Neutrophil (primary cell): ENCODE measurements at regions not wholly inside any gene's neighbourhood (a gene's known extent, or its start where the extent isn't known, plus 50 kb on each side); places are given as distances from the start of the nearest gene placed in this dataset.

ENCODE experiments used
- H3K27ac ChIP-seq: fragments of 200-600 bp; sonication (generic); 2 replicates; pipeline ENCODE4 v1.5.1; 2016; ENCODE audit warnings: mild to moderate bottlenecking, moderate library complexity
- H3K27me3 ChIP-seq: fragments of 200-600 bp; sonication (generic); 2 replicates; pipeline ENCODE4 v1.6.0; 2016; ENCODE audit warnings: mild to moderate bottlenecking
- H3K36me3 ChIP-seq: fragments of 200-600 bp; sonication (generic); 2 replicates; pipeline ENCODE4 v1.5.1; 2017
- H3K4me1 ChIP-seq, 2 experiments: fragments of 200-600 bp in 1 of 2; sonication (generic) in 1 of 2; 1 replicate in 1 of 2; 2 replicates in 1 of 2; pipeline versions ENCODE4 v1.5.1 to v1.6.1; 2013 to 2016; ENCODE audit warnings: low read depth in 1 of 2, low read length in 1 of 2, mild to moderate bottlenecking in 1 of 2, moderate library complexity in 1 of 2; ENCODE audit not compliant: control insufficient read depth in 1 of 2, insufficient read depth in 1 of 2
- H3K4me3 ChIP-seq, 2 experiments: fragments of 200-600 bp in 1 of 2; sonication (generic) in 1 of 2; 1 replicate in 1 of 2; 2 replicates in 1 of 2; pipeline ENCODE4 v1.5.1; 2013 to 2016; ENCODE audit warnings: low read depth in 1 of 2, low read length in 1 of 2, mild to moderate bottlenecking in 1 of 2, moderate library complexity in 1 of 2
- H3K9me3 ChIP-seq: fragments of 200-600 bp; sonication (generic); 2 replicates; pipeline ENCODE4 v1.5.1; 2016
- CTCF ChIP-seq: fragments of 200-600 bp; sonication (generic); IDR thresholded peaks from 2 replicates; pipeline ENCODE4 v1.5.1; 2016; ENCODE audit warnings: antibody characterized with exemption

- Histone ChIP-seq H3K27me3 (peaks cover 71% of the 10 kb centered on the region), H3K9me3 (no peaks in the 10 kb centered on the region), H3K4me3 (no peak overlapping the region), H3K4me1 (no peaks in the 10 kb centered on the region), H3K27ac (no peak overlapping the region), H3K36me3 (no peaks in the 10 kb centered on the region)
- no peak for TF ChIP-seq CTCF
These were observed 68.2 kb upstream of the NECTIN1 start for GRCh38 chr11:119797123-119797611.

- Histone ChIP-seq H3K4me3 (no peak overlapping the region), H3K27ac (no peak overlapping the region), H3K4me1 (no peaks in the 10 kb centered on the region), H3K36me3 (no peaks in the 10 kb centered on the region), H3K27me3 (peaks cover 75% of the 10 kb centered on the region), H3K9me3 (no peaks in the 10 kb centered on the region)
- TF ChIP-seq CTCF = no peak
These were observed 67.5 kb upstream of the NECTIN1 start for GRCh38 chr11:119796363-119797060.

- no peak for TF ChIP-seq CTCF
- H3K9me3 ChIP-seq = no peaks in the 10 kb centered on the region
- peaks cover 76% of the 10 kb centered on the region for H3K27me3 ChIP-seq
- no peaks in the 10 kb centered on the region for H3K4me1 ChIP-seq
- no peak overlapping the region for H3K4me3 ChIP-seq
- no peaks in the 10 kb centered on the region for H3K36me3 ChIP-seq
- H3K27ac ChIP-seq = no peak overlapping the region
These were observed 66.7 kb upstream of the NECTIN1 start for GRCh38 chr11:119795690-119796089.

GRCh38 chr11:119795231-119795630 is 66.2 kb upstream of the NECTIN1 start:
- Histone ChIP-seq H3K9me3 (no peaks in the 10 kb centered on the region), H3K36me3 (no peaks in the 10 kb centered on the region), H3K27ac (no peak overlapping the region), H3K4me1 (no peaks in the 10 kb centered on the region), H3K27me3 (peaks cover 80% of the 10 kb centered on the region), H3K4me3 (no peak overlapping the region)
- TF ChIP-seq CTCF = no peak

- no peak overlapping the region for H3K27ac ChIP-seq
- peaks cover 82% of the 10 kb centered on the region for H3K27me3 ChIP-seq
- no peaks in the 10 kb centered on the region for H3K4me1 ChIP-seq
- no peaks in the 10 kb centered on the region for H3K9me3 ChIP-seq
- no peak for TF ChIP-seq CTCF
- no peaks in the 10 kb centered on the region for H3K36me3 ChIP-seq
- no peak overlapping the region for H3K4me3 ChIP-seq
These were observed 65.8 kb upstream of the NECTIN1 start for GRCh38 chr11:119794756-119795155.
